Naive B cell (primary cell): ENCODE measurements at regions not wholly inside any gene's neighbourhood (a gene's known extent, or its start where the extent isn't known, plus 50 kb on each side); places are given as distances from the start of the nearest gene placed in this dataset.
A peak's percentile ranks its signal among the peaks of the same experiment; 100 is the strongest.
"Not testable (repeated sequence)": the region's sequence is repeated elsewhere in the genome, so short reads cannot be mapped to it uniquely, and the experiment has no call there.

Source experiments
- ATAC-seq, 2 donors: fragments of 150-1000 bp; cut with Tn5 transposase; 2 replicates each; pipeline ENCODE4 v1.10.0; 2021; ENCODE audit warnings: low read depth in 2 of 2, mild to moderate bottlenecking in 2 of 2, moderate library complexity in 2 of 2
- DNase-seq: peaks from one replicate; pipeline ENCODE4 v3.0.0; 2022
- H3K27ac Mint-ChIP-seq, 6 donors: one replicate each; pipeline ENCODE4 v1.8.0; 2020 to 2022; ENCODE audit warnings: mild to moderate bottlenecking in 6 of 6, mixed read lengths in 6 of 6, moderate library complexity in 5 of 6, inconsistent platforms in 2 of 6
- H3K27me3 Mint-ChIP-seq, 3 donors: one replicate each; pipeline ENCODE4 v1.8.0; 2021 to 2022; ENCODE audit warnings: mixed read lengths in 3 of 3, mild to moderate bottlenecking in 1 of 3
- H3K36me3 Mint-ChIP-seq, 2 donors: one replicate each; pipeline ENCODE4 v1.8.0; 2020 to 2022; ENCODE audit warnings: mixed read lengths in 2 of 2, inconsistent platforms in 1 of 2, mild to moderate bottlenecking in 1 of 2
- H3K4me1 Mint-ChIP-seq, 3 donors: one replicate each; pipeline ENCODE4 v1.8.0; 2020 to 2022; ENCODE audit warnings: mixed read lengths in 3 of 3, inconsistent platforms in 1 of 3, mild to moderate bottlenecking in 1 of 3, moderate library complexity in 1 of 3
- H3K4me3 Mint-ChIP-seq, 8 donors: one replicate each; pipeline ENCODE4 v1.8.0; 2020 to 2022; ENCODE audit warnings: mild to moderate bottlenecking in 8 of 8, mixed read lengths in 8 of 8, moderate library complexity in 8 of 8, inconsistent platforms in 2 of 8
- H3K9me3 Mint-ChIP-seq, 7 donors: one replicate each; pipeline ENCODE4 v1.8.0; 2020 to 2022; ENCODE audit warnings: mixed read lengths in 7 of 7, mild to moderate bottlenecking in 5 of 7, inconsistent platforms in 2 of 7, moderate library complexity in 1 of 7

- Mint-ChIP-seq H3K4me1 (no peaks in the 10 kb centered on the region), H3K27ac (no peak overlapping the region), H3K4me3 (peak overlapping the region in 1 of 8 donors; percentile 8), H3K27me3 (no peaks in the 10 kb centered on the region), H3K36me3 (no peaks in the 10 kb centered on the region), H3K9me3 (peaks cover 0 to 15% (median 2%) of the 10 kb centered on the region in 7 donors)
- DNase-seq, result no peak
- no peak for ATAC-seq
Observed at GRCh38 chr2:142495141-142495540, 364.3 kb upstream of the LRP1B start.

DNA sequence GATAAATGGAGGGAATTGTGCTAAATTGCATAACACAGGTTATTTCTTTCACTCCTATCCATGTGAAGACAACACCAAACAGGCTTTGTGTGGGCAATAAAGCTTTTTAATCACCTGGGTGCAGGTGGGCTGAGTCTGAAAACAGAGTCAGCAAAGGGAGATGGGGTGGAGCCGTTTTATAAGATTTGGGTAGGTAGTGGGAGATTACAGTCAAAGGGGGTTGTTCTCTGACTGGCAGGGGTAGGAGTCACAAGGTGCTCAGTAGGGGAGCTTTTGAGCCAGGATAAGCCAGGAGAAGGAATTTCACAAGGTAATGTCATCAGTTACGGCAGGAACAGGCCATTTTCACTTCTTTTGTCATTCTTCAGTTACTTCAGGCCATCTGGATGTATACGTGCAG is 358.8 kb upstream of the LRP1B start:
- not testable (repeated sequence) for H3K36me3 Mint-ChIP-seq, H3K27me3 Mint-ChIP-seq, ATAC-seq, DNase-seq, H3K4me1 Mint-ChIP-seq, H3K4me3 Mint-ChIP-seq
- Mint-ChIP-seq H3K9me3 (peaks cover 3 to 14% (median 6%) of the 10 kb centered on the region in 7 donors), H3K27ac (peak overlapping the region in 1 of 6 donors; percentile 10)

- H3K27me3 Mint-ChIP-seq, result peaks cover 0 to 5% (median 0%) of the 10 kb centered on the region in 3 donors
- no peaks in the 10 kb centered on the region for H3K36me3 Mint-ChIP-seq
- no peak for ATAC-seq
- no peak overlapping the region for H3K4me3 Mint-ChIP-seq
- H3K9me3 Mint-ChIP-seq, result peaks cover 0 to 9% (median 3%) of the 10 kb centered on the region in 7 donors
- H3K27ac Mint-ChIP-seq, result no peak overlapping the region
- DNase-seq, result no peak
- H3K4me1 Mint-ChIP-seq, result no peaks in the 10 kb centered on the region
Observed at GRCh38 chr2:142484111-142484510, 353.3 kb upstream of the LRP1B start.

- ATAC-seq (no peak), DNase-seq (no peak)
- Mint-ChIP-seq H3K4me3 (no peak overlapping the region), H3K9me3 (peaks cover 0 to 9% (median 3%) of the 10 kb centered on the region in 7 donors), H3K4me1 (no peaks in the 10 kb centered on the region), H3K27me3 (peaks cover 0 to 5% (median 0%) of the 10 kb centered on the region in 3 donors), H3K36me3 (no peaks in the 10 kb centered on the region), H3K27ac (no peak overlapping the region)
Observed at GRCh38 chr2:142483653-142484052, 352.8 kb upstream of the LRP1B start.

DNA sequence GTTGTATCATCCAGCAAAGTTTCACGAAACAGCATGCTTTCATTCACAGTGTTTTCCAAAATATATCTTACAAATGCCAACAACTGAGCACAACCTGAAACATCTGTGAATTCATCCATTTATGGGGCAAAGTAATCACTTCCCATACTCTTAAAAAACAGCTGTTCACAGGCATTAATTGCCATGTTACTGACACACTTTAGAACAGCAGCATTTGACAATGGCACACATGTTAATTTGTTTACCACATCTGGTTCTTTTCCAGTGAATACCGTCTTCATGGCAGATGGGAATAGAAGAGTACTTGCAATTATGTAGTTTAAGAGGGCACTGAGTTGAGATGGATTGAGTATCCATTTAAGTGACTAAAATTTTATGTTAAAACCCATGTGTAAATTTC is 347.4 kb upstream of the LRP1B start:
- peaks cover 0 to 5% (median 3%) of the 10 kb centered on the region in 3 donors for H3K27me3 Mint-ChIP-seq
- H3K9me3 Mint-ChIP-seq, result peaks cover 0 to 19% (median 3%) of the 10 kb centered on the region in 7 donors
- H3K27ac Mint-ChIP-seq, result no peak overlapping the region

GRCh38 chr2:142472382-142472781 is 341.6 kb upstream of the LRP1B start:
- Mint-ChIP-seq H3K4me1 (no peaks in the 10 kb centered on the region), H3K27me3 (peaks cover 0 to 9% (median 0%) of the 10 kb centered on the region in 3 donors), H3K36me3 (no peaks in the 10 kb centered on the region), H3K4me3 (no peak overlapping the region), H3K9me3 (peaks cover 0 to 19% (median 0%) of the 10 kb centered on the region in 7 donors), H3K27ac (no peak overlapping the region)
- ATAC-seq (no peak), DNase-seq (no peak)

More for the DNA sequence above, 347.4 kb upstream of the LRP1B start:
- H3K4me3 Mint-ChIP-seq, result no peak overlapping the region
- no peak for ATAC-seq
- H3K4me1 Mint-ChIP-seq, result no peaks in the 10 kb centered on the region
- no peak for DNase-seq
- H3K36me3 Mint-ChIP-seq, result no peaks in the 10 kb centered on the region

DNA sequence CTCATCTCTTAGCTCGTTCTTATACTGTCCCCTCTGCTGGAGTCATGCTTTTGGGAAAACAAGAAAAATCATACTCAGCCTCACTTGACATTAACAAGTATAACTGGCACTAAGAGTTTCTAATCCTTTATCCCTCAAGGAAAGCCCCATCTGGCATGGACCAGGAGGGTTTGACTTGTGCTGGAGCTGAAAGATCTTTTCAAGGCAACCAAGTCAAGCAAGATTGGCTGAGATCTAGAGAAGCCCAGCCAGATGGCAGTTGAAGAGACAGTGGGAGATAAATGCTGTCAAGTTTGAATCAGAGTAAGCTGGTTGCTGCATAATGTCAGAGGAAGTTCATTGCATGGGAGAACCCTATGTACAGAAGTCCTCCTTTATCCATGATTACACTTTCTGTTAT is 336.5 kb upstream of the LRP1B start:
- DNase-seq (no peak), ATAC-seq (no peak)
- H3K9me3 Mint-ChIP-seq, result peaks cover 0 to 12% (median 0%) of the 10 kb centered on the region in 7 donors
- no peaks in the 10 kb centered on the region for H3K36me3 Mint-ChIP-seq
- no peak overlapping the region for H3K4me3 Mint-ChIP-seq
- no peak overlapping the region for H3K27ac Mint-ChIP-seq
- H3K27me3 Mint-ChIP-seq, result peaks cover 0 to 11% (median 0%) of the 10 kb centered on the region in 3 donors
- no peaks in the 10 kb centered on the region for H3K4me1 Mint-ChIP-seq

DNA sequence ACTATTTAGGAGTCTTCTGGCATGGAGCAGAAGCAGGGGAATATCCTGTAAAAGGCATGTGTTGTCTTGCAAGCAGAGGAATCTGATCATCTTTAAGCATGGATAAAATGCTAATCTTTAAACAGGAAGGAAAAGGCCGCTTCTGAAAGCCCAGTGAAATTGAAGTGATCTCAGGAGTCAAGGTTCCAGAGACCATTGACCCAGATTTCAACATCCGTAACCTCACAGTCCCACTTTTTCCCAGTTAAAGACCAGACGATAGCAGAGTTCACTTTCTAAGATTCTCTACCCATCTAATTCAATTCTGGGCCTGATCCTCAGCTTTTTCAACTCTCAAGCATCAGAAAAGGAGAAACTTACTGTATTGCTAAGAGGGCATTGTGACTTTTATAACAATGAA is 332.2 kb upstream of the LRP1B start:
- Mint-ChIP-seq H3K36me3 (no peaks in the 10 kb centered on the region), H3K27ac (no peak overlapping the region), H3K27me3 (peaks cover 0 to 9% (median 0%) of the 10 kb centered on the region in 3 donors), H3K9me3 (peaks cover 0 to 5% (median 0%) of the 10 kb centered on the region in 7 donors), H3K4me1 (no peaks in the 10 kb centered on the region), H3K4me3 (no peak overlapping the region)
- ATAC-seq (no peak), DNase-seq (no peak)

- H3K27me3 Mint-ChIP-seq, result peaks cover 0 to 5% (median 0%) of the 10 kb centered on the region in 3 donors
- DNase-seq (no peak), ATAC-seq (no peak)
- H3K4me3 Mint-ChIP-seq, result no peak overlapping the region
- no peaks in the 10 kb centered on the region for H3K4me1 Mint-ChIP-seq
- peaks cover 0 to 5% (median 2%) of the 10 kb centered on the region in 7 donors for H3K9me3 Mint-ChIP-seq
- no peaks in the 10 kb centered on the region for H3K36me3 Mint-ChIP-seq
- H3K27ac Mint-ChIP-seq, result no peak overlapping the region
Observed at GRCh38 chr2:142462306-142462705, 331.5 kb upstream of the LRP1B start.

- no peak for ATAC-seq
Observed at GRCh38 chr2:142445551-142446072, 314.8 kb upstream of the LRP1B start.

GRCh38 chr2:142445023-142445422 is 314.2 kb upstream of the LRP1B start:
- Mint-ChIP-seq H3K4me1 (no peaks in the 10 kb centered on the region), H3K27ac (no peak overlapping the region), H3K4me3 (no peak overlapping the region), H3K27me3 (no peaks in the 10 kb centered on the region), H3K9me3 (no peaks in the 10 kb centered on the region), H3K36me3 (no peaks in the 10 kb centered on the region)
- DNase-seq (no peak), ATAC-seq (no peak)

More at GRCh38 chr2:142445551-142446072, 314.8 kb upstream of the LRP1B start:
- Mint-ChIP-seq H3K9me3 (no peaks in the 10 kb centered on the region), H3K27me3 (no peaks in the 10 kb centered on the region), H3K27ac (no peak overlapping the region), H3K36me3 (no peaks in the 10 kb centered on the region), H3K4me1 (no peaks in the 10 kb centered on the region), H3K4me3 (no peak overlapping the region)
- no peak for DNase-seq

DNA sequence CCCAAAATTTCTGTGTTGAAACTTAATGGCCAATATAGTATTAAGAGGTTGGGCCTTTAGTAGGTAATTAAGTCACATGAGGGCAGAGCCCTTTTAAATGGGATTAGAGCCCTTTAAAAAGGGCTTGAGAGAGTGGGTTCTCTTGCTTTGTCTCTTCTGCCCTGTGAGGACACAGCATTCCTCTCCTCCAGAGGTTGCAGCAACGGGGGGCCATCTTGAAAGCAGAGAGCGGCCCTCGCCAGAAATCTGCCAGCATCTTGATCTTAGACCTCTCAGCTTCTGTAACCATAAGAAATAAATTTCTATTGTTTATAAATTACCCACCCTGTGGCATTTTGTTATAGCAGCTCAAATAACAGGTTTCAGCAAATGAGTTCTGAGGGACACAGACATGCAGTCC is 305.0 kb upstream of the LRP1B start:
- no peaks in the 10 kb centered on the region for H3K9me3 Mint-ChIP-seq
- H3K27me3 Mint-ChIP-seq, result no peaks in the 10 kb centered on the region
- no peak for ATAC-seq

DNA sequence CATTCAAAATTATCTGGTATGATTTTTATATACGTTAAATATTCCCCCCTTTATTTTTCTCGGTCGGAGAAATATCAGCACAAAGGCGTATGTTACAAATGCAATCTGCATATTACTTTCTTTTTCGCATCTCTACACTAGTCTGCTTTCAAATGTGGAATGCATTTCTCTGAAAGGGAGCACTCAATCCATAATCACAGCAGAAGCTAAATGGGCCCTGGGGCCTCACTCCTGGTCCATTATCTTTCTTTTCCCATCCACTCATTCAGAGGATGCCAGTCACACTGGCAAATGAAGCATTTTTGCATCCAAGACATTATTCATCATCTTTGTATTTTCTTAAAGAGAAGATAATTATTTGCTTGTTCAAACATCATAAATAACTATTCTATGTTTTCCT is 295.2 kb upstream of the LRP1B start:
- no peaks in the 10 kb centered on the region for H3K4me1 Mint-ChIP-seq
- H3K4me3 Mint-ChIP-seq, result no peak overlapping the region
- no peaks in the 10 kb centered on the region for H3K27me3 Mint-ChIP-seq
- DNase-seq, result no peak
- ATAC-seq, result no peak
- H3K36me3 Mint-ChIP-seq, result no peaks in the 10 kb centered on the region
- no peak overlapping the region for H3K27ac Mint-ChIP-seq
- peaks cover 0 to 9% (median 4%) of the 10 kb centered on the region in 7 donors for H3K9me3 Mint-ChIP-seq

More for the DNA sequence above, 305.0 kb upstream of the LRP1B start:
- Mint-ChIP-seq H3K36me3 (no peaks in the 10 kb centered on the region), H3K27ac (no peak overlapping the region), H3K4me3 (no peak overlapping the region), H3K4me1 (no peaks in the 10 kb centered on the region)
- no peak for DNase-seq

- ATAC-seq (no peak), DNase-seq (no peak)
- H3K36me3 Mint-ChIP-seq, result no peaks in the 10 kb centered on the region
- H3K27me3 Mint-ChIP-seq, result no peaks in the 10 kb centered on the region
- H3K27ac Mint-ChIP-seq, result no peak overlapping the region
- H3K4me1 Mint-ChIP-seq, result no peaks in the 10 kb centered on the region
- peaks cover 0 to 9% (median 4%) of the 10 kb centered on the region in 7 donors for H3K9me3 Mint-ChIP-seq
- no peak overlapping the region for H3K4me3 Mint-ChIP-seq
Observed at GRCh38 chr2:142425551-142425950, 294.7 kb upstream of the LRP1B start.

DNA sequence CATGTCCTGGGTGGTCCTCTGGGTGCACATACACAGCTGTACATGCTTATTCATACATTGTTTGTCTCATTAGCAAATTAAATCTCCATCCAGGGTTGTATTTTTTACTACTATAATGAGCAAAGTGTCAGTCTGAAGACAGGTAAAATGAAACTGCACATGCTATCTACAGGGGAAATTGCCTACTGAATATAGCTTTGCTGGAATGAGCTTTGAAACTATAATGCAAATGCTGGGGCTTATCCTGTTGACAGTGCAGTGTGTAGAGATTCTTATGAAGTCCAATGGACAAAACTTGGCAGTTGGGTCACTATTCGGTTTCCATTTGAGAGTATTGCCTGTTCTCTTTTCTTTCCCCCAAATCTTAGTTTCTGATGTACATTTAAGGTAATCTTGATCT is 292.8 kb upstream of the LRP1B start:
- no peak for ATAC-seq

More for the DNA sequence above, 292.8 kb upstream of the LRP1B start:
- no peaks in the 10 kb centered on the region for H3K36me3 Mint-ChIP-seq
- no peak overlapping the region for H3K4me3 Mint-ChIP-seq
- H3K9me3 Mint-ChIP-seq, result peaks cover 0 to 6% (median 0%) of the 10 kb centered on the region in 7 donors
- no peak overlapping the region for H3K27ac Mint-ChIP-seq
- no peaks in the 10 kb centered on the region for H3K27me3 Mint-ChIP-seq
- no peaks in the 10 kb centered on the region for H3K4me1 Mint-ChIP-seq
- no peak for DNase-seq
